NB4 (cell line): ENCODE measurements at regions not wholly inside any gene's neighbourhood (a gene's known extent, or its start where the extent isn't known, plus 50 kb on each side); places are given as distances from the start of the nearest gene placed in this dataset.

Source experiments
- CTCF ChIP-seq: IDR thresholded peaks from one replicate; pipeline ENCODE4 v1.5.1; 2012; ENCODE audit warnings: low read depth, low read length
- MAX ChIP-seq: IDR thresholded peaks from 2 replicates; pipeline ENCODE4 v1.6.1; 2011; ENCODE audit warnings: low read depth, low read length
- MYC ChIP-seq: IDR thresholded peaks from 2 replicates; pipeline ENCODE4 v1.6.1; 2011; ENCODE audit warnings: low read depth, low read length
- POLR2A ChIP-seq: IDR thresholded peaks from 2 replicates; pipeline ENCODE4 v1.6.1; 2011; ENCODE audit warnings: mild to moderate bottlenecking; ENCODE audit not compliant: insufficient read length; ENCODE audit errors: extremely low read depth

GRCh38 chr2:188675391-188676009 lies 298.7 kb upstream of the COL3A1 start:
- TF ChIP-seq CTCF: no peak
- no peak for TF ChIP-seq POLR2A
- TF ChIP-seq MAX: no peak
- no peak for TF ChIP-seq MYC
